ENCODE measurements at regions not wholly inside any gene's neighbourhood (a gene's known extent, or its start where the extent isn't known, plus 50 kb on each side); places are given as distances from the start of the nearest gene placed in this dataset.
"Not testable (repeated sequence)": the region's sequence is repeated elsewhere in the genome, so short reads cannot be mapped to it uniquely, and the experiment has no call there.

DNA sequence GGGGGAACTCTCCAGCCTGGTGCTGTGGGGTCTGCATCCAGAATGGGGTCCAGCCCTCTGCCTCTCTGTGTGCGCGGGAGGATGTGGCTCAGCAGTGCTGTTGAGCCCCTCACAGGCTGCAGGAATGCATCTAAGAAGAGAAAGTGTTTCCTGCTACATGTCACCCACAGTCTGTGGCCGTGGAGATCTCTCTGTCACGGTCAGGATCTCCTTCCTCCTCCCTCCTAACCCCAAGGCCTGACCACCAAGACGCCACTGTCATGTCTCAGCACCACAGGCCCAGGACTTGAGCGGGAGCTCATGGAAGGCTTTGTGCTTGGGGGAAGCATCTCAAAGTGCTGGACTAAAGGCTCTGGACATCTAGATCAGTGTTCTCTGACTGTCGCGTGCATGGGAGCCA lies 90.1 kb downstream of the SREK1 start:
- no peak for DNase-seq

DNA sequence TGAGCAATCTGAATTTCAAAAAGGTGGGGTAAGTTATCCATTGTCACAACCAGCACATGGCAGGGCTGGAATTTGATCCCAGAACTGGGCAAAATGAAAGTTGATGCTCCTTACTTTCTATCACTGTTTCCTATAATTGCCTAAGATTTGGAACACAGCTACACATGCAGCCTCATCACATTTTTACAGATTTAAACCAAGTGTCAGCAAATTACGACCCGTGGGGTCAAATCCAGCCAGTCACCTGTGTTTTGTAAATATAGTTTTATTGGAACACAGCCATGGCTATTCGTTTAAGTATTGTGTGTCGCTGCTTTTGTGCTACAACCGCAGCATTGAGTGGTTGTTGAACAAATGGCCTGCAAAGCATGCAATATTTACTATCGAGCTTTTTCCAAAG lies 94.3 kb downstream of the SREK1 start:
- no peak for DNase-seq

DNA sequence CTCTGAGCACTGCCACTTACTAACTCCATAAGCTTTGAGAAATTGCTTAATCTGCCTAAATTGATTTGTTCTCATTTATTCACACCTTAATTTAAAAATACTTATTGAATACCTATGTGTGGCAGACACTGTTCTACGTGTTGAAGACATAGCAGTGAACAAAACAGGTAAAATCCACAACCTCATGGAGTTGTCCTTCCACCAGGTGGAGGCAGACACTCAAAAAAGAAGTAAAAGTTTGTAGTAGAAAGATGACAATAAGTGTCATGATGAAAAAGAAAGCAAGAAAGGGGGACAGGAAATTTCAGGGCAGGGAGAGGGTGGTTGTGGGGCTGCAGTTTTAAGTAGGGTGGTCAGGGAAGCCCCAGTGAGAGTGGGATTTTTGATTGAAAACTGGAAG lies 94.9 kb downstream of the SREK1 start:
- DNase-seq, result no peak

DNA sequence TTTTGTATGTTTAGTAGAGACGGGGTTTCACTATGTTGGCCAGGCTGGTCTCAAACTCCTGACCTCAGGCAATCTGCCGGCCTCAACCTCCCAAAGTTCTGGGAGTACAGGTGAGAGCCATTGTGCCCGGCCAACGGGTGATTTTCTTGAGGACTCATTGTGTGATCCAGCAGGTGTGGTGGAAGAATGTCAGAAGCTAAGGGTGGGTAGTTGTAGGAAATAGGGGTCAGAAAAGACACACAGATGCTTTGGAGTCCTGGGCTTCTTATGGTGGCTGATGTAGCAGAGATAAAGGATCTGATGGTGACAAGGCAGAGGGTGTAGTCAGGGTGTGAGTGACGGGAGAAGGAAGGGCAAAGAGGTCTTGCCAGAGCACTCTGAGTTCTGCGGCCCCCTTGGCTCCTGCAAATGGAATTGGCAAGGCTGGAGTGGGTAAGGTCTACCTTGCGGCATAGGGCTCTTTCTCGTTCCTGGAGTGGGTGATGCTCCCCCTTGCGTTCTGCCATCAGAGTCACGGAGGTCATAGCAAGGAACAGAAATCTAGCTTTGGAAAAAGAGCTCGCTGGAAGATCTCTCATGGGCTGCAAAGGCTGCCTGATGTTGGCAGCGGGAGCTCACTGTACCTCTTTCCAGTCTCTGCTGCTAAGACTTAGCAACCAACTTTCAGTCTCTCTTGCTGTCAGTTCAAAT lies 97.2 kb downstream of the SREK1 start:
- DNase-seq, result no peak

GRCh38 chr5:66242050-66242715 lies 98.1 kb downstream of the SREK1 start:
- no peak for DNase-seq

- DNase-seq, result no peak
Measured at GRCh38 chr5:66246608-66247007, 102.5 kb downstream of the SREK1 start.

GRCh38 chr5:66247176-66247960 lies 103.3 kb downstream of the SREK1 start:
- no peak for DNase-seq

DNA sequence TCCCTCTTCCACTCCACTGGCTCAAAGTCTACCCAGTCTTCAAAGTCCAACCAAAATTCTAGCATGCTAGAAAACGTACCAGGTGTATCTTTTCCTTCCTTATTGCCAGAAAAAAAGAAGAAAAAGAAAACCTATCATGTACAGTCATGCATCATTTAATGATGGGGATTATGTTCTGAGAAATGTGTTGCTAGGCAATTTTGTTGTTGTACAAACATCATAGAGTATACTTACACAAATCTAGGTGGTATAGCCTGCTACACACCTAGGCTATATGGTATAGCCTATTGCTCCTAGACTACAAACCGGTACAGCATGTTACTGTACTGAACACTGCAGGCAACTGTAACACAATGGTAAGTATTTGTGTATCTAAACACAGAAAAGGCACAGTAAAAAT lies 104.8 kb downstream of the SREK1 start:
- no peak for DNase-seq

DNA sequence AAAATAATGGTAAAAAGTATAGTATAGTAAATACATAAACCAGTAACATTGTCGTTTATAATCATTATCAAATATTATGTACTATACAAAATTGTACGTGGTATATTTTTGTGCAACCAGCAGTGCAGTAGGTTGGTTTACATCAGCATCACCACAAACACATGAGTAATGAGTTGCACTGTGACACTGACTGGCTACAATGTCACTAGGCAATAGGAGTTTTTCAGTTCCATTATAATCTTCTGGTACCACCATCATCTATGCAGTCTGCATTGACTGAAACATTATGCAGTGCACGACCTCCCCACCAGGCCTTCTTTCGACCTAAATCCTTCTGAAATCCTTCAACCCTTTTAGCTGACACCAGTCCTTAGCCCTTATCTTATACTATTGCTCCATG lies 105.8 kb downstream of the SREK1 start:
- no peak for DNase-seq

DNA sequence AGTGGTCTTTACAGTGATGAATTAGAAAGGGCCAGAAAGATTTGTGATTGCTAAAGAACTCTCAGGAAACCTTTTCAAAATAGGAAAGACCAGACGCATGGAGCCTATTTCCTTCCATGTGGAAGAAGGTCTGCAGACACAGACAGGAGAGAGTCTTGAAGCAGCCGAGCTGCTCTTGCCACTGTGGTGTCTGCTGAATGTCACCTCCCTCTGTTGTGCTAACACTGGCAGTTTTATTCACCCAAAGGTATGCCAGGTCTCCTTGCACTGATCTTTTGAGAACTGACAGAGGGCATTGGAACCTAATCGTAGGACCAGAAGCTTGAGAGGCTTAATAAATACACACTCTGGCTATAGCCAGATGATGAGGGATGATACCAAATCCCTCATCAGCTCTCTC lies 108.7 kb downstream of the SREK1 start:
- DNase-seq, result no peak

- DNase-seq, result no peak
Measured at GRCh38 chr5:66255714-66256113, 111.6 kb downstream of the SREK1 start.

DNA sequence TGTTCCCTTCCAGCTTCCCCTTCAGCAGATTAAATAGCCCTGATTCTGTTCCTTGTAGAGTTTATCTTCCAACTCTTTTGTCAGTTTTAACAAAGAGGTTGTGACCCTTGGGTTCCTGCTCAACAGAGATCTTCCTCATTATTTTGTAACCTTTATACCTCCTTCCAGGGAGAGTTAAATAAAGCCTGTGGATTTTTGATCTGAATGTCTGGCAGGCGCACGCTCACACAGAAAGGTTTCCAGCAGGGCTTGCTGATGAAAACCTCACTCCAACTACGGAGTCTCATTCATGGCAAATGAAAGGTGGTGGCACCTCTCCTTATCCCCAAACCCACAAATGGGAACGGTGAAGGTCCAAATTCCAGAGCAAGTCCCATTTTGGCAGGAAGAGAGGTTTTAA lies 129.0 kb downstream of the SREK1 start:
- DNase-seq, result no peak

DNA sequence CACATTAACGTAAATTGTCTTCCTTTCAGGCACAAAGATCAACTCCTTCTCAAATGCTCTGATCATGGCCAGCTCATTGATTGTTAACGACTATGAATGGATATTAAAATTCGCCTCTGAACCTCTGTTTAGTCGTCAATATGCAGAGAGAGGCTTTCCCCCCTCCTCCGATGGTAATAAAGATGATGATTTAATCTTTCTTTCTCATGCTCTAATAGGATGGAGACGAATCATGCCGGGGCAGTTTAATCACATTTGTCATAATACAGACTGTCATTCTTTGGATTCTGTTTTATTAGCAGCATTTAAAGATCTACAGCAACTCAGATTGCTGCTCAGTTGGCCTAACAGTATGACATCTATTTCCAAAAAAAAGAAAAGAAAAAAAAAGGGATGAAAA lies 132.9 kb downstream of the SREK1 start:
- no peak for DNase-seq

DNA sequence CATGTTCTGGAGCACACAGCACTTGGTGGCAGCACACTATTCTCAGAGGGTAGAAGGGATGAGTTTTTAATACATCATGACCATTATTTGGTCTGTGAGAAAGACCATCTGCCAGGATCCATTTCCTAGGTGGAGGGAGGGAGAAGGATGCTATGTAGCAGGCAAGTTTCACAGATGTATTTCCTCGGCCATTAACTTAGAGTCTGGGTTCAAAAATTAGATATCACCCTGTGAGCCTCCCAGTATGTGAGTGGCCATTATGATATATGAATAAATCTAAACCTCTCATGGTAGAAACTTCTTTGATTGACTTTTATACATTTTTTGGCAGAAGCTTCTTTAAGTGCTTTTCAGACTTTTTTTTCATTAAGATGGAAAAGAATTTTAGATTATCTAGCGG lies 133.9 kb downstream of the SREK1 start:
- no peak for DNase-seq

- DNase-seq, result no peak
Measured at GRCh38 chr5:66281294-66281693, 137.2 kb downstream of the SREK1 start.

DNA sequence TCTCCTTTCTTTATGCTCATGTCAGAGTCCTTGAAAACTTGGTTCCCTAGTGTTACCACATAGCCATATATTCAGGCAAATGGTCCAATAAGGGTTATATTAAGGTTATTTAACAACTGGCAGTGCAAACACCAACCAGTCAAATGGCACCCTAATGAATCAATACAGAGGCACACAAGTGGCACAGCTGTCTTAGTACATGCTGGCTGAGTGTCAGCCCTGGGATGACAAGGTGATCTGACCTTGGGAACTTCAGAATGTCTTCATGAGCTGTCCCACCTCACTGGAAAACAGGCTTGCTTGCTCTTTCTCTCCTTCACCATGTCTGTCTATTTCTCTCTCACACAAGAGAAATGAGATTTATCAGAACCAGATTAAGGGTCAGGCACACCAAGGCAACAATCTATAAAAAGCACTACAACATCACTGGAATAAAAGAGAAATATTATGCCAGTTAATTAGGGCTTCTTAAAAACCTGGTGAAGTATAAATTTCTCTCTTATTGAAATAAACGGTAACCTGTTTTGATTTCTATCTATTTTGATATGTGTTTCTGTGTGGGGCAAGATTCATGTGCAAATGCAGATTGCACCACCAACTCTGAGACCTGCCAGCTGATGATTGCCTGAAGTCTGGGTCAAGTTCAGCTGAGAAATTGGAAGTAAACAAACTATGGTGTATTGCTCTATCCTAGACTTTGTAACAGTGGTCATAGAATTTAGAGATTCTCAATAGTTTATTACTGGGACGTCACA lies 140.7 kb downstream of the SREK1 start:
- DNase-seq, result no peak

DNA sequence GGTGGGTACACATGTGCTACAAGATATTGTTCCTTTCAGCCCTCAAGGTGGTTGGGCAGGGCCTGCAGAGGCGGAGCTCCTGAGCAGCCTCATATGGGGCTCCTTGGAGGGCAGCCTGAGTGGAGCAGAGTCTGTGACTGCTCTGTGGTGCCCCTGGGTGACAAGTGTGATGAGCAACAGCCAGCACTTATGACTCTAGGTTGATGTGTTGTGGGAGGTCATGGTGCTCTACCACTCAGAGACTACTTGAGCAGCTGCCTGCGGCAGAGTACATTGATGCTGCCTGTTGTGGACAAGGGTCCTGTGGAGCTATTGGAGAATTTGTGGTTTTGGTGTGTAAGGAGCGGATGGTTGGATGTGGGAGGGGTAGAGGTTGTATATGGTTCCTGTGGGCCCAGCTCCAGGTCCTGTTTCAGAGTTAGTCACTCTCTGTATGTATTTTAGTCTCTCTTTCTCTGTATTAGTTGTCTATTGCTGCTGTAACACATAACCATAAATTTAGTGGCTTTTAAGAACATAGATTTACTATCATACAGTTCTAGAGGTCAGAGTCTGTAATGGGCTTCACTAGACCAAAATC lies 141.3 kb downstream of the SREK1 start:
- DNase-seq, result no peak

GRCh38 chr5:66291771-66292170 lies 147.7 kb downstream of the SREK1 start:
- DNase-seq, result no peak

DNA sequence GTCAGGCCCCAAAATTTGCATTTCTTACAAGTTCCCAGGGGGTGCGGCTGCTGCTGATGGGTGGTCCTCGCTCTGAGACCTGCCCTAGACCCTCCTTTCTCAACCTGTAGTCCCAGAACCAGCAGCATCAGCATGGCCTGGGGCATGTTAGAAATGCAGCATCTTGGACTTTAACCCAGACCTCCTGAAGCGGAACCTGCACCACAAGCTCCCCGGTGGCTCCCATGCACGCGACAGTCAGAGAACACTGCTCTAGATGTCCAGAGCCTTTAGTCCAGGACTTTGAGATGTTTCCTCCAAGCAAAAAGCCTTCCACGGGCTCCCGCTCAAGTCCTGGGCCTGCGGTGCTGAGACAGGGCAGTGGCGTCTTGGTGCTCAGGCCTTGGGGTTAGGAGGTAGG lies 149.8 kb downstream of the SREK1 start:
- not testable (repeated sequence) for DNase-seq

DNA sequence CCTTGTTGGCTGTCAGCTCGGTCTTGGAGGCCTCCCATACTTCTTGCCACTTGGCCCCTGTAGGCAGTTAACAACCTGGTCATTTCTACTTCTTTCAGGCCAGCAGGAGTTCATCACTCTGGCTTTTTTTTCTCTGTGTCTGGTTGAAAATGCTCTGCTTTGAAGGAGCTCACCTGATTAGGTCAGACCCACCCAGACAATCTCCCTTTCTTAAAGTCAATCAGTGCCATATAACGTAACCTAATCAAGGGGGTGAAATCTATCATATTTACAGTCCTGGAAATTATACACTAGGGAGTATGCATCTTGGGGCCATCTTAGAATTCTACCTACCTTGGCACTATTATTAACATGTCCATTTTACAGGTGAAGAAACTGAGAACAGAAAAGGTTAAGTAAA lies 155.4 kb downstream of the SREK1 start:
- no peak for DNase-seq

- no peak for DNase-seq
Measured at GRCh38 chr5:66302344-66302743, 158.2 kb downstream of the SREK1 start.

DNA sequence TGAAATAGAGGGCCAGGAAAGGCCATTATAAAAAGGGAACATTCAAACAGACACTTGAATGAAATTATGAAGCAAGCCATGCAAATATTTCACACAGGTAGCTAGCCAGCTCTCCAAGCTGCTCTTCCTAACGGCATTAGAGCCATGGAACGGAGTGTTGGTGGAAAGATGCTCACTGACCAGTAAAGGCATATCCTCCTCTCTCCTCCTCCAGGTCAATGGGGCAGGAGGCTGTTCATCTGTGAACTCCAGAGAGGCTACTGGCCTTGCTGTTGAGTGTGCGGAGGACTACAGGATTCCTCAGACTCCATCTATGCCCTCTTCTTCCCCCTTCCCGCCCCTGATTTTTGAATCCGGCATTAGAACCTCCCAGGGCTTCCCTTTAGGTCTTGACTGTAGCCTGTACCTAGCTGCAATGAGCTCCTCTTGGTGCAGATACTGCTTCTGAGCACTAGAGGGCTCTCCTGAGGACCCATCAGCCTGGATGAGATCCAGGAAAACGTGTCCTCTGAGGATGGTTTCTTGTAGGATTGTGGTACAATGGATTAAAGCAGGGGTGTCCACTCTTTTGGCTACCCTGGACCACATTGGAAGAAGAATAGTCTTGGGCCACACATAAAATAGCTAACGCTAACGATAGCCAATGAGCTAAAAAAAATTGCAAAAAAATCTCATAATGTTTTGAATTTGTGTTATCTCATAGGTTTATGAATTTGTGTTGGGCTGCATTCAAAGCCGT lies 162.2 kb downstream of the SREK1 start:
- DNase-seq, result peak; percentile 44
